ENCODE measurements at regions not wholly inside any gene's neighbourhood (a gene's known extent, or its start where the extent isn't known, plus 50 kb on each side); places are given as distances from the start of the nearest gene placed in this dataset.

DNA sequence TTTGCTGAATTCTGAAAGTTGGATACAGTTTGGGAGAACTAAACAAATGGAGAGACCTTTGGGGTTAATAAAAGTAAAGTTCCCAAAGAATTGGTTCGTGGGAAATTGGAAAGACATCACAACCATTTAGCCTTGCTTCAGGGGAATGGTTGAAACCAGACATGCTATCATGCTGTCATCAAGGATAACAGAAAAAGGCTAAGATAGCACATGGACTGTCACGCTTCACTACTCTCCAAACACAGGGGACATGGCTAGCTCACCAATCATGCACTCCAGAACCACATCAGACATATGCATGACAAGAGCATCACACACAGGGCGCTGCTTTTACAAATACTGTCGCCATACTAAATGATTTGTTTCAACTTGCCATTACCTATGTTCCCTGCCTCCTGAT, 671.7 kb upstream of the ROBO1 start:
- no peak overlapping the region for H3K4me3 ChIP-seq (ENCODE audit: control insufficient read depth, low read depth, low read length)
- TF ChIP-seq, protein P1, sequence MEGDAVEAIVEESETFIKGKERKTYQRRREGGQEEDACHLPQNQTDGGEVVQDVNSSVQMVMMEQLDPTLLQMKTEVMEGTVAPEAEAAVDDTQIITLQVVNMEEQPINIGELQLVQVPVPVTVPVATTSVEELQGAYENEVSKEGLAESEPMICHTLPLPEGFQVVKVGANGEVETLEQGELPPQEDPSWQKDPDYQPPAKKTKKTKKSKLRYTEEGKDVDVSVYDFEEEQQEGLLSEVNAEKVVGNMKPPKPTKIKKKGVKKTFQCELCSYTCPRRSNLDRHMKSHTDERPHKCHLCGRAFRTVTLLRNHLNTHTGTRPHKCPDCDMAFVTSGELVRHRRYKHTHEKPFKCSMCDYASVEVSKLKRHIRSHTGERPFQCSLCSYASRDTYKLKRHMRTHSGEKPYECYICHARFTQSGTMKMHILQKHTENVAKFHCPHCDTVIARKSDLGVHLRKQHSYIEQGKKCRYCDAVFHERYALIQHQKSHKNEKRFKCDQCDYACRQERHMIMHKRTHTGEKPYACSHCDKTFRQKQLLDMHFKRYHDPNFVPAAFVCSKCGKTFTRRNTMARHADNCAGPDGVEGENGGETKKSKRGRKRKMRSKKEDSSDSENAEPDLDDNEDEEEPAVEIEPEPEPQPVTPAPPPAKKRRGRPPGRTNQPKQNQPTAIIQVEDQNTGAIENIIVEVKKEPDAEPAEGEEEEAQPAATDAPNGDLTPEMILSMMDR (IDR thresholded peaks at IDR 0.05; ENCODE audit: control insufficient read depth, insufficient read depth, low read depth, low read length, missing control alignments): no peak
- no peak for DNase-seq (ENCODE audit: low read depth)

DNA sequence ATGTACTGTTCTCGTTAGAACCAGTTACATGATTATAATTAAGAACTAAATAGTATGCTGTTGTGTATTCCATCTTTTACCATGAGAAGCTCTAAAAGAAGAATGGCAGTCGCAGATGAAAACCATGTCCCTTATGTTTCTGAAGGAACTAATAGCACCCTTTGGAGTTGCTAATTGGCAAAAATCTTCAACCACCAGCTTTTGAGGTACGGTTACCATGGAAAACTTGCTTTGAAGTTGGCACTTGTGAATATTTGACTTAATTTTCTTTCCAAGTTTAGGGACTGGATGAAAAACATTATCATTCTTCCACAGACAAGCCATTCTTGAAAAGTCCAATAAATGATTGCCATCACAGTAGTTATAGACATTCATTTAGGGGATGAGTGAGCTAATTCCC, 666.6 kb upstream of the ROBO1 start:
- no peak overlapping the region for H3K4me3 ChIP-seq (ENCODE audit: control insufficient read depth, low read depth, low read length)
- TF ChIP-seq, protein P1 (IDR thresholded peaks at IDR 0.05; ENCODE audit: control insufficient read depth, insufficient read depth, low read depth, low read length, missing control alignments): no peak
- no peak for DNase-seq (ENCODE audit: low read depth)

DNA sequence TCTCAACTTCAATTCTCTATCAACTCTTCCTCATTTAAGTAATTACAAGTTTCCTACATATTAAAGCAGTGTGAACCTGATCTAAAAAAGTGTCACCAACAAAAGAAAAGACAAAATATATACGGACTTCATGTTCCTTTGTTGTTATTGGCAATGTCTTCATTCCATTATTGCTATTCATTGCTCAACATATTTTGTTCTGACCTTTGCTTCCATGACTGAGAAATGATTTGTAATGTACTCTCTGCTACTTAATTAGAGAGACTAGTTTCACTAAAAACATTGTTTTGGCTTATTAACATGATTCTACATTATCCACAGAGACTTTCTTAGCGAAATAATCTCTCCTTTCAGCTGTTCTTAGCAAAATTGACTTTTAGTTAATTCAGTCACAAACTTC, 657.2 kb upstream of the ROBO1 start:
- no peak for DNase-seq (ENCODE audit: low read depth)
- TF ChIP-seq, protein P1 (IDR thresholded peaks at IDR 0.05; ENCODE audit: control insufficient read depth, insufficient read depth, low read depth, low read length, missing control alignments): no peak
- H3K4me3 ChIP-seq (ENCODE audit: control insufficient read depth, low read depth, low read length): no peak overlapping the region

DNA sequence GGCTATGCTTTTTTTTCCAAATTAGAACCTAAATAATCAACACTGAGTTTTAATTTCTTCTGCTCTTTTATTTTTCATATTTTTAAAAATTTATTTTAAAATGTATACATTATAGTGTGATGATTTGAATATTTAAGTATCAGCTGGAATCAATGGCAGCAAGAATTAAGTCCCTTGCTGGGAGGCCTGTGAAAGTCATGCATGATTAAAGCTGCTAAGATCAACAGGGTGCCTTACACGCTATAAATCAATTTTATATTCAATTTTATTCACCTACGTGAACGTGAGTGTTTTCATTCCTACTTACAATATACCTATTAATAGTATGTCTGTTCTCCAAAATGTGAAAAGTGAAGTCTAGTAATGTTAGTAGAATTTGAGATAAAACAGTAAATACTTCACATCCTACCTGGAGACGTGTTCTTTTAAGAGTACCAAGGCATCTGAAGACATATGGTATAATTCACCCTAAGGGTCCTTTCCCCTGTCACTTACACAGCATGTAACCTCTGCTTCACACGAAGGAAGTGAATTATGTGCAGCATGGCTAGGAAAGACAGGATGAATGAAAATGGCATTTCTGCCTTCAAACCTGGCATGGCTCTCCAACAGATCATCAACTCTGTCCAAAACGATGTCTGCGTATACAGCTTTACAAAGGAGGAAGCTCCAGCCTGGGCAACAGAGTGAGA, 640.4 kb upstream of the ROBO1 start:
- TF ChIP-seq, protein P1 (IDR thresholded peaks at IDR 0.05; ENCODE audit: control insufficient read depth, insufficient read depth, low read depth, low read length, missing control alignments): no peak
- DNase-seq (ENCODE audit: low read depth): no peak
- H3K4me3 ChIP-seq (ENCODE audit: control insufficient read depth, low read depth, low read length): no peak overlapping the region

DNA sequence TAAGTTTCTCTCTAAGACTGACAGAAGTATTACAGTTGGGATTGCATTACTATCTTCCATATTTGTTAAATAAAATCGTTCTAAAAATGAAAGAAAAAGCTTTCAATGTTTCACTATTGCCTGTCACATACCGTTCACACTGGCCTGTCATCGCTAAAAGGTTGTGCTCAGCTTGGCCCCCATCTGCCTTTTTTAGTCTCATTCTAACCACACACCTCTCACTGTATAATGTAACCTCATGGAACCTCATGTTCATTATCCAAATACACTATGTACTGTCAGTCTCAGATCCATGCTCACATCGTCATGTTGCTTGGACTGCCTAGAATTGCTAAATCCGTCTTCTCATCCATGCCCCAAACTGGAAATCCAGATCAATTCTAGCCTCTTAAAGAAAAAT, 637.8 kb upstream of the ROBO1 start:
- H3K4me3 ChIP-seq (ENCODE audit: control insufficient read depth, low read depth, low read length): no peak overlapping the region
- DNase-seq (ENCODE audit: low read depth): no peak
- TF ChIP-seq, protein P1 (IDR thresholded peaks at IDR 0.05; ENCODE audit: control insufficient read depth, insufficient read depth, low read depth, low read length, missing control alignments): no peak

DNA sequence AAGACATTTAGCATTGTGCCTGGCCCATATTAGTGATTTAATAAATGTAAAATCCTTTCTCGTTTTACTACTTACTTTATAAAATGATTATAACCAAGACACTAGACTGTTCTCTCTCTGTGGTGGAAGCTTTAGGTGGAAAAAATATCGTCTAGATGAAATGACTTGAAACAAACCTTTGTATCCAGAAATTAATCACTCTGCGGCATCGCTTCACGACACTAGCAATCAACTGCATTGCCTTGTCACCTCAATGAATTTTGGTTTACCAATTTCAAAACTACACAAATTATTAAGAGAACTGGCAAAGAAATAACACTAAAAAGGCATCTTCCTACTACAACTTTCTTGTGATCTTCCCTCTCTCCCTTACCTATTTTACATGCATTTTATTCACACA, 627.2 kb upstream of the ROBO1 start:
- TF ChIP-seq, protein P1 (IDR thresholded peaks at IDR 0.05; ENCODE audit: control insufficient read depth, insufficient read depth, low read depth, low read length, missing control alignments): no peak
- DNase-seq (ENCODE audit: low read depth): no peak
- H3K4me3 ChIP-seq (ENCODE audit: control insufficient read depth, low read depth, low read length): no peak overlapping the region
